HepG2 (cell line): ENCODE measurements at regions not wholly inside any gene's neighbourhood (a gene's known extent, or its start where the extent isn't known, plus 50 kb on each side); places are given as distances from the start of the nearest gene placed in this dataset.

Experiments
- ATAC-seq: fragments of 200-7000 bp; cut with Tn5 transposase; 3 replicates; pipeline ENCODE4 v1.9.1; 2020; ENCODE audit warnings: mild to moderate bottlenecking, moderate library complexity
- BruUV-seq: library from RNA; stranded (reverse); fragments of 400-500 nt; replicated peaks from 2 replicates; lab custom pipeline; 2021; lab: Mats Ljungman, UMichigan
- CTCF ChIA-PET: fragments of 300-600 bp; formaldehyde crosslinking; extraction: SDS; loops from one replicate; lab custom pipeline; 2021; ENCODE audit warnings: low total read pairs, inconsistent platforms, low intra/inter-chr PET ratio; lab: Yijun Ruan, JAX
- POLR2A ChIA-PET: fragments of 350-600 bp; sonication (Branson Sonifier 250); formaldehyde crosslinking; loops from one replicate; lab custom pipeline; 2020; ENCODE audit warnings: antibody characterized with exemption, inconsistent platforms; lab: Yijun Ruan, JAX
- DNase-seq: peaks from one replicate; pipeline ENCODE4 v3.0.0-alpha.2; 2015; ENCODE audit warnings: low spot score
- FAIRE-seq: peaks from 3 replicates; lab custom pipeline; 2011; peaks lifted over from hg19 to GRCh38; lab: Jason Lieb, UNC
- H2AFZ ChIP-seq: one replicate; pipeline ENCODE4 v1.6.1; 2011; ENCODE audit warnings: low read length, inconsistent platforms
- H3K27ac ChIP-seq: fragments of 300-600 bp; 3 replicates; pipeline ENCODE4 v1.8.0; 2011; ENCODE audit warnings: mixed run types, mild to moderate bottlenecking, mixed read lengths, low read length, inconsistent platforms; ENCODE audit not compliant: insufficient read depth; ENCODE audit errors: extremely low read length
- H3K27me3 ChIP-seq, 2 experiments: fragments of 200-600 bp in 1 of 2; 2 replicates in 1 of 2; 3 replicates in 1 of 2; pipeline versions ENCODE4 v1.6.0 to v1.8.0; 2011; ENCODE audit warnings: low read length in 2 of 2, mild to moderate bottlenecking in 2 of 2, moderate library complexity in 2 of 2, inconsistent platforms in 1 of 2; ENCODE audit not compliant: insufficient read depth in 2 of 2, control insufficient read depth in 1 of 2
- H3K36me3 ChIP-seq, 2 experiments: fragments of 200-600 bp in 1 of 2; replicated peaks in 1 of 2; 2 replicates in 1 of 2; 3 replicates in 1 of 2; pipeline versions ENCODE4 v1.5.1 to v1.8.0; 2011; ENCODE audit warnings: low read length in 2 of 2, inconsistent platforms in 1 of 2; ENCODE audit not compliant: insufficient read depth in 2 of 2, control insufficient read depth in 1 of 2
- H3K4me1 ChIP-seq: 2 replicates; pipeline ENCODE4 v1.5.1; 2012; ENCODE audit warnings: low read length, inconsistent platforms; ENCODE audit not compliant: insufficient read depth
- H3K4me2 ChIP-seq: 2 replicates; pipeline ENCODE4 v1.6.0; 2011; ENCODE audit warnings: low read depth, low read length, inconsistent platforms
- H3K4me3 ChIP-seq, 3 experiments: fragments of 200-600 bp in 1 of 3; sonication (generic), shearing (Covaris generic) in 1 of 3; replicated peaks in 1 of 3; 2 replicates each; pipeline ENCODE4 v1.5.1; 2011 to 2016; ENCODE audit warnings: low read length in 3 of 3, inconsistent platforms in 2 of 3, low read depth in 2 of 3, mild to moderate bottlenecking in 2 of 3, control low read depth in 1 of 3, mixed read lengths in 1 of 3; ENCODE audit not compliant: insufficient read depth in 1 of 3
- H3K79me2 ChIP-seq: one replicate; pipeline ENCODE4 v1.6.1; 2011; ENCODE audit warnings: low read length, inconsistent platforms; ENCODE audit not compliant: insufficient read depth
- H3K9ac ChIP-seq: 2 replicates; pipeline ENCODE4 v1.6.0; 2011; ENCODE audit warnings: mild to moderate bottlenecking, low read depth, low read length, inconsistent platforms; ENCODE audit not compliant: insufficient read depth
- H3K9me3 ChIP-seq: 2 replicates; pipeline ENCODE4 v1.5.1; 2012; ENCODE audit warnings: mild to moderate bottlenecking, low read length
- H4K20me1 ChIP-seq: 2 replicates; pipeline ENCODE4 v1.6.0; 2011; ENCODE audit warnings: inconsistent platforms, mild to moderate bottlenecking, low read length, moderate library complexity; ENCODE audit not compliant: insufficient read depth
- BORCS8-MEF2B ChIP-seq: sonication (generic); formaldehyde crosslinking; IDR thresholded peaks from 2 replicates; pipeline ENCODE4 v1.8.0; 2022; ENCODE audit warnings: mild to moderate bottlenecking, missing genetic modification reagents
- BRD4 ChIP-seq: sonication (generic); formaldehyde crosslinking; IDR thresholded peaks from 2 replicates; pipeline ENCODE4 v1.4.0; 2020; ENCODE audit warnings: missing genetic modification reagents
- HHEX ChIP-seq: IDR thresholded peaks from 2 replicates; pipeline ENCODE4 v1.6.1; 2016; ENCODE audit warnings: control low read depth
- HMG20B ChIP-seq: conservative IDR thresholded peaks from 2 replicates; pipeline ENCODE4 v1.6.1; 2016; ENCODE audit warnings: missing genetic modification reagents, missing compliant biosample characterization
- JUND ChIP-seq: sonication (generic); formaldehyde crosslinking; IDR thresholded peaks from 2 replicates; pipeline ENCODE4 v1.8.0; 2022; ENCODE audit warnings: mild to moderate bottlenecking, missing genetic modification reagents
- MBD4 ChIP-seq: IDR thresholded peaks from 2 replicates; pipeline ENCODE4 v1.6.1; 2012; ENCODE audit warnings: low read length, inconsistent platforms, borderline replicate concordance
- REXO4 ChIP-seq: sonication (generic); formaldehyde crosslinking; IDR thresholded peaks from 2 replicates; pipeline ENCODE4 v1.8.0; 2022; ENCODE audit warnings: missing genetic modification reagents, mild to moderate bottlenecking, borderline replicate concordance
- TCF12 ChIP-seq, 2 experiments: fragments of 450-650 bp in 1 of 2; sonication (generic) in 1 of 2; formaldehyde crosslinking in 1 of 2; IDR thresholded peaks; 2 replicates each; pipeline versions ENCODE4 v1.6.1 to v1.8.0; 2017 to 2022; ENCODE audit warnings: antibody characterized with exemption in 1 of 2, mild to moderate bottlenecking in 1 of 2, missing genetic modification reagents in 1 of 2, moderate library complexity in 1 of 2
- TFDP2 ChIP-seq: sonication (generic); formaldehyde crosslinking; IDR thresholded peaks from 2 replicates; pipeline ENCODE4 v1.4.0; 2020; ENCODE audit warnings: missing genetic modification reagents
- THAP11 ChIP-seq: IDR thresholded peaks from 2 replicates; pipeline ENCODE4 v1.6.1; 2016; ENCODE audit warnings: missing biosample characterization, missing genetic modification reagents
- TMF1 ChIP-seq: sonication (generic); formaldehyde crosslinking; IDR thresholded peaks from 2 replicates; pipeline ENCODE4 v1.8.1; 2022; ENCODE audit warnings: low read depth, missing genetic modification reagents
- TP53 ChIP-seq: sonication (generic); formaldehyde crosslinking; conservative IDR thresholded peaks from 2 replicates; pipeline ENCODE4 v1.4.0; 2020; ENCODE audit warnings: missing genetic modification reagents
- ZBTB3 ChIP-seq: sonication (generic); formaldehyde crosslinking; IDR thresholded peaks from 2 replicates; pipeline ENCODE4 v1.4.0; 2020; ENCODE audit warnings: low read depth, mild to moderate bottlenecking, moderate library complexity, missing genetic modification reagents, borderline replicate concordance
- ZFP91 ChIP-seq: sonication (generic); formaldehyde crosslinking; IDR thresholded peaks from 2 replicates; pipeline ENCODE4 v1.9.0; 2022; ENCODE audit warnings: missing genetic modification reagents, mild to moderate bottlenecking, borderline replicate concordance
- ZNF773 ChIP-seq: sonication (generic); formaldehyde crosslinking; IDR thresholded peaks from 2 replicates; pipeline ENCODE4 v1.4.0; 2020; ENCODE audit warnings: missing genetic modification reagents, borderline replicate concordance
- ZNF816 ChIP-seq: sonication (generic); formaldehyde crosslinking; IDR thresholded peaks from 2 replicates; pipeline ENCODE4 v1.8.0; 2022; ENCODE audit warnings: missing genetic modification reagents, mild to moderate bottlenecking, borderline replicate concordance
- ZSCAN20 ChIP-seq: sonication (generic); formaldehyde crosslinking; IDR thresholded peaks from 2 replicates; pipeline ENCODE4 v1.4.0; 2020; ENCODE audit warnings: missing genetic modification reagents, mild to moderate bottlenecking, borderline replicate concordance
- WGBS: methylation state at CpG from one replicate; pipeline ENCODE4 v1.1.6; 2017; ENCODE audit warnings: low lambda C conversion rate; 5-methylcytosine and 5-hydroxymethylcytosine counted together
- in situ Hi-C: cut with HindIII; loops from 2 replicates; pipeline ENCODE4 v1.10.0; 2017; ENCODE audit warnings: low pct_unique_long_range_greater_than_20kb; ENCODE audit not compliant: extremely low pct_ligation_motif_present
- intact Hi-C: fragments of 100-400 bp; cut with micrococcal nuclease; formaldehyde crosslinking; loops from one replicate; pipeline ENCODE4 v1.10.0; 2022; ENCODE audit not compliant: unreplicated experiment

- in situ Hi-C loops (no loop called here), intact Hi-C loops (no loop called here)
- no peaks in the 10 kb centered on the region for H3K79me2 ChIP-seq
- no peak overlapping the region for H3K4me2 ChIP-seq
- no peak for DNase-seq
- no peak for FAIRE-seq
- no peaks in the 10 kb centered on the region for H3K36me3 ChIP-seq
- TF ChIP-seq REXO4 (CRISPR knock-in tag) (no peak), TMF1 (CRISPR knock-in tag) (no peak), BRD4 (CRISPR knock-in tag) (no peak), ZNF816 (CRISPR knock-in tag) (no peak), TCF12 (IDR thresholded peaks at IDR 0.05) (no peak), TCF12 (CRISPR knock-in tag; IDR thresholded peaks at IDR 0.05) (no peak), BORCS8-MEF2B (no peak), HMG20B (CRISPR knock-in tag) (no peak)
- ATAC-seq, result no peak
- no peaks in the 10 kb centered on the region for H4K20me1 ChIP-seq
- H3K4me3 ChIP-seq, result no peak overlapping the region
- peaks cover 97% of the 10 kb centered on the region for H3K9me3 ChIP-seq
- H3K9ac ChIP-seq, result no peak overlapping the region
- no peaks in the 10 kb centered on the region for H3K27me3 ChIP-seq
- H3K27ac ChIP-seq, result no peak overlapping the region
- ChIA-PET CTCF (no interaction called here), POLR2A (no interaction called here)
- H3K4me1 ChIP-seq, result no peaks in the 10 kb centered on the region
- BruUV-seq, result no TSS peak
- 8% methylated on average over 5 of the region's 12 CpGs for WGBS
- no peak overlapping the region for H2AFZ ChIP-seq
These were observed 197.5 kb downstream of the UBE3A start for GRCh38 chr15:25241241-25241801.

- in situ Hi-C loops (no loop called here), intact Hi-C loops (no loop called here)
- no peak overlapping the region for H3K4me3 ChIP-seq
- no peak overlapping the region for H3K9ac ChIP-seq
- H3K27me3 ChIP-seq, result no peaks in the 10 kb centered on the region
- peaks cover 97% of the 10 kb centered on the region for H3K9me3 ChIP-seq
- H3K4me1 ChIP-seq, result no peaks in the 10 kb centered on the region
- no peaks in the 10 kb centered on the region for H3K79me2 ChIP-seq
- no peak overlapping the region for H2AFZ ChIP-seq
- FAIRE-seq (no peak), DNase-seq (no peak), ATAC-seq (no peak)
- H3K4me2 ChIP-seq, result no peak overlapping the region
- no CpG with 5 or more reads among the region's 10 CpGs for WGBS
- H4K20me1 ChIP-seq, result no peaks in the 10 kb centered on the region
- TF ChIP-seq ZSCAN20 (CRISPR knock-in tag) (no peak), TP53 (CRISPR knock-in tag) (no peak), JUND (CRISPR knock-in tag) (no peak), BORCS8-MEF2B (no peak), ZNF773 (CRISPR knock-in tag) (no peak), ZBTB3 (no peak), TFDP2 (CRISPR knock-in tag) (no peak), THAP11 (CRISPR knock-in tag) (no peak), ZFP91 (CRISPR knock-in tag) (no peak), MBD4 (no peak), HHEX (CRISPR knock-in tag) (no peak)
- ChIA-PET POLR2A (no interaction called here), CTCF (no interaction called here)
- BruUV-seq, result no TSS peak
- no peaks in the 10 kb centered on the region for H3K36me3 ChIP-seq
- no peak overlapping the region for H3K27ac ChIP-seq
These were observed 196.5 kb downstream of the UBE3A start for GRCh38 chr15:25242166-25242879.
